HCT116 (cell line): ENCODE measurements at regions not wholly inside any gene's neighbourhood (a gene's known extent, or its start where the extent isn't known, plus 50 kb on each side); places are given as distances from the start of the nearest gene placed in this dataset.

ENCODE experiments used
- ATAC-seq: fragments of 200-7000 bp; cut with Tn5 transposase; 2 replicates; pipeline ENCODE4 v1.9.1; 2020; ENCODE audit warnings: mild to moderate bottlenecking, moderate library complexity
- BruUV-seq: library from RNA; stranded (reverse); fragments of 400-500 nt; replicated peaks from 2 replicates; lab custom pipeline; 2021; lab: Mats Ljungman, UMichigan
- CTCF ChIA-PET: fragments of 300-600 bp; sonication (Branson Sonifier 250); formaldehyde crosslinking; loops from one replicate; lab custom pipeline; 2021; ENCODE audit warnings: antibody characterized with exemption; lab: Charles Lee
- POLR2A ChIA-PET: fragments of 300-600, 350-600 bp; sonication (Branson Sonifier 250); formaldehyde crosslinking; loops from one replicate; lab custom pipeline; 2021; ENCODE audit warnings: antibody characterized with exemption; lab: Charles Lee
- RAD21 ChIA-PET, 2 experiments: fragments of 300-600 bp; sonication (Branson Sonifier 250); formaldehyde crosslinking; loops; one replicate each; lab custom pipeline; 2023; ENCODE audit warnings: low total read pairs in 2 of 2; ENCODE audit not compliant: uncharacterized antibody in 2 of 2, unreplicated experiment in 2 of 2, low non-redundant PET in 1 of 2; lab: Charles Lee
- DNase-seq: peaks from one replicate; pipeline ENCODE4 v3.0.0-alpha.2; 2010; ENCODE audit warnings: low read depth, low spot score
- H2AFZ ChIP-seq: fragments of 200-600 bp; shearing (Covaris generic), sonication (generic); 2 replicates; pipeline ENCODE4 v1.6.1; 2017; ENCODE audit warnings: low read depth, mixed run types, mixed read lengths, antibody characterized with exemption, low read length; ENCODE audit not compliant: poor library complexity, severe bottlenecking
- H3K27ac ChIP-seq: 2 replicates; pipeline ENCODE4 v1.5.1; 2012; ENCODE audit warnings: low read depth, low read length
- H3K27me3 ChIP-seq: fragments of 200-600 bp; sonication (generic); 2 replicates; pipeline ENCODE4 v1.6.1; 2016; ENCODE audit warnings: mixed run types, low read length, mixed read lengths; ENCODE audit not compliant: insufficient read depth
- H3K36me3 ChIP-seq, 2 experiments: fragments of 200-500 bp in 1 of 2; fragments of 200-600 bp in 1 of 2; sonication (Bioruptor generic) in 1 of 2; sonication (generic) in 1 of 2; 2 replicates each; pipeline versions ENCODE4 v1.5.1 to v1.6.1; 2014 to 2016; ENCODE audit warnings: low read length in 2 of 2, inconsistent platforms in 1 of 2, mixed read lengths in 1 of 2, mixed run types in 1 of 2; ENCODE audit not compliant: insufficient read depth in 2 of 2, control insufficient read depth in 1 of 2
- H3K4me1 ChIP-seq, 2 experiments: fragments of 200-600 bp in 1 of 2; sonication (generic) in 1 of 2; 2 replicates each; pipeline versions ENCODE4 v1.5.1 to v1.6.1; 2012 to 2017; ENCODE audit warnings: low read length in 2 of 2, inconsistent platforms in 1 of 2, mild to moderate bottlenecking in 1 of 2, mixed read lengths in 1 of 2, mixed run types in 1 of 2, moderate library complexity in 1 of 2; ENCODE audit not compliant: insufficient read depth in 2 of 2, control insufficient read depth in 1 of 2
- H3K4me2 ChIP-seq: fragments of 200-600 bp; sonication (generic); 2 replicates; pipeline ENCODE4 v1.6.1; 2017; ENCODE audit warnings: mixed run types, low read length, mixed read lengths
- H3K4me3 ChIP-seq, 2 experiments: fragments of 200-600 bp in 1 of 2; sonication (generic) in 1 of 2; replicated peaks in 1 of 2; 2 replicates each; pipeline ENCODE4 v1.5.1; 2011 to 2016; ENCODE audit warnings: low read length in 2 of 2, control low read depth in 1 of 2, low read depth in 1 of 2, mild to moderate bottlenecking in 1 of 2, mixed read lengths in 1 of 2, mixed run types in 1 of 2
- H3K79me2 ChIP-seq: fragments of 200-600 bp; sonication (generic); 2 replicates; pipeline ENCODE4 v1.6.1; 2017; ENCODE audit warnings: mild to moderate bottlenecking, mixed run types, low read length, moderate library complexity, mixed read lengths; ENCODE audit not compliant: insufficient read depth
- H3K9ac ChIP-seq: fragments of 200-600 bp; sonication (generic); 2 replicates; pipeline ENCODE4 v1.6.1; 2016; ENCODE audit warnings: low read length, mixed read lengths
- H3K9me2 ChIP-seq: fragments of 200-600 bp; sonication (generic), shearing (Covaris generic); 2 replicates; pipeline ENCODE4 v1.6.1; 2017; ENCODE audit warnings: mixed run types, mild to moderate bottlenecking, moderate library complexity; ENCODE audit not compliant: insufficient read depth
- H3K9me3 ChIP-seq, 2 experiments: fragments of 200-500 bp in 1 of 2; fragments of 200-600 bp in 1 of 2; sonication (Bioruptor generic) in 1 of 2; sonication (generic) in 1 of 2; 2 replicates each; pipeline ENCODE4 v1.6.1; 2014 to 2017; ENCODE audit warnings: low read length in 2 of 2, mixed read lengths in 2 of 2, inconsistent platforms in 1 of 2, low read depth in 1 of 2, mild to moderate bottlenecking in 1 of 2, mixed run types in 1 of 2, moderate library complexity in 1 of 2; ENCODE audit not compliant: control insufficient read depth in 1 of 2, insufficient read depth in 1 of 2
- H4K20me1 ChIP-seq: fragments of 200-600 bp; sonication (generic), shearing (Covaris generic); 2 replicates; pipeline ENCODE4 v1.6.1; 2017; ENCODE audit warnings: mixed run types, mild to moderate bottlenecking, moderate library complexity; ENCODE audit not compliant: insufficient read depth
- ATF3 ChIP-seq: IDR thresholded peaks from 2 replicates; pipeline ENCODE4 v1.6.1; 2012
- CBX3 ChIP-seq: IDR thresholded peaks from 2 replicates; pipeline ENCODE4 v1.6.1; 2012; ENCODE audit warnings: low read depth
- CEBPB ChIP-seq: IDR thresholded peaks from 2 replicates; pipeline ENCODE4 v1.6.1; 2012; ENCODE audit warnings: low read depth
- ELF1 ChIP-seq: IDR thresholded peaks from 2 replicates; pipeline ENCODE4 v1.6.1; 2012; ENCODE audit warnings: low read depth, borderline replicate concordance
- FOSL1 ChIP-seq: IDR thresholded peaks from 2 replicates; pipeline ENCODE4 v1.6.1; 2012; ENCODE audit warnings: low read depth
- POLR2AphosphoS5 ChIP-seq: IDR thresholded peaks from 2 replicates; pipeline ENCODE4 v1.6.1; 2011; ENCODE audit warnings: mild to moderate bottlenecking, low read depth, low read length, moderate library complexity
- REST ChIP-seq: IDR thresholded peaks from 2 replicates; pipeline ENCODE4 v1.6.1; 2012; ENCODE audit warnings: low read depth
- SP1 ChIP-seq: IDR thresholded peaks from 2 replicates; pipeline ENCODE4 v1.6.1; 2012; ENCODE audit warnings: low read depth
- SRF ChIP-seq: IDR thresholded peaks from 2 replicates; pipeline ENCODE4 v1.6.1; 2012; ENCODE audit warnings: low read depth
- YY1 ChIP-seq: IDR thresholded peaks from 2 replicates; pipeline ENCODE4 v1.6.1; 2011; ENCODE audit warnings: low read length, low read depth, moderate library complexity, mild to moderate bottlenecking; ENCODE audit not compliant: insufficient replicate concordance; ENCODE audit errors: extremely low read depth
- ZFX ChIP-seq: fragments of 450-650 bp; IDR thresholded peaks from 2 replicates; pipeline ENCODE4 v1.6.1; 2017
- ZNF274 ChIP-seq: fragments of 200-500 bp; sonication (Bioruptor generic); IDR thresholded peaks from 2 replicates; pipeline ENCODE4 v1.6.1; 2014; ENCODE audit warnings: mild to moderate bottlenecking, low read depth, low read length, inconsistent platforms
- intact Hi-C: fragments of 100-400 bp; cut with micrococcal nuclease; formaldehyde crosslinking; loops from 2 replicates; pipeline ENCODE4 v1.10.0; 2022
- TF ChIP-seq, protein P1 (sequence below): IDR thresholded peaks from 2 replicates; pipeline ENCODE4 v1.6.1; 2011; ENCODE audit warnings: mild to moderate bottlenecking, low read length, moderate library complexity; ENCODE audit not compliant: insufficient replicate concordance; ENCODE audit errors: extremely low read depth

DNA sequence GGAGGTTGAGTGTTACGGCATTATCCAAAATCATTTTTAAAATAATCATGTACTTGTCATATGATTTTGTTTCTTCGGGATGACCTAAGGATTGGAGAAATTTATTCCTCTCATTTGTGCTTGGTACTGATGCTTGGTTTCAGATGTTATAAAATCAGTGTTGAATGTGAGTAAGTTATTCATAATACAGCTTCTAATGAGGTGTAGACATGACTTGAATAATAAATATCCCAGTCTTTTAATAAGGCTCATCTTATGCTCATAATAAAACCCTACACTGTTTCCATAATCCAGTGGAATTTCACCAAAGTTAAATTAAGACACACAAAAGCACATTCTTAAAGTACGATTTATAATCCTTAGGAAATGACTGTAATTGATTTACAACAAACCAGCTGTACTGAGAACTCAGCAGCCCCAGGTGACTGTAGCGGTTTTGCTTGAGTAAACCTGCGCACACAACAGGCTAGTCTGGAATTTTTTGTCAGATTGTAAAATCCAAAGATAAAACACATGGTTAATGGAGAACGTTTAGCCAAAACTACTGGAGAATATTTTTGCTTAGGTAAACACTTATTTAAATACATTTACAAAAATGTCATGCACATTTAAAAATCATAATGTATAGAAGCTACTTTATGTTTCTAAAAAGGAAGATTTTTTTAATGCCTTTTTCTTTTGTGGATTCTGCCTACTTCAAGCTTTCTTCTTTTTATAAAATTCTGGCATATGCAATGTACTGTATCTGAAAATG lies 609.8 kb upstream of the GRAMD2B start:
- no peaks in the 10 kb centered on the region for H3K79me2 ChIP-seq
- H4K20me1 ChIP-seq: no peaks in the 10 kb centered on the region; the same call in 1 of the 2 replicates
- CTCF ChIA-PET: no interaction called here
- H3K4me1 ChIP-seq: no peaks in the 10 kb centered on the region
- TF ChIP-seq CBX3: no peak
- no peak for TF ChIP-seq SRF
- TF ChIP-seq CEBPB: no peak
- no peak for TF ChIP-seq ATF3
- no peak for TF ChIP-seq ELF1
- TF ChIP-seq SP1: no peak
- TF ChIP-seq ZNF274: no peak
- TF ChIP-seq, protein P1, sequence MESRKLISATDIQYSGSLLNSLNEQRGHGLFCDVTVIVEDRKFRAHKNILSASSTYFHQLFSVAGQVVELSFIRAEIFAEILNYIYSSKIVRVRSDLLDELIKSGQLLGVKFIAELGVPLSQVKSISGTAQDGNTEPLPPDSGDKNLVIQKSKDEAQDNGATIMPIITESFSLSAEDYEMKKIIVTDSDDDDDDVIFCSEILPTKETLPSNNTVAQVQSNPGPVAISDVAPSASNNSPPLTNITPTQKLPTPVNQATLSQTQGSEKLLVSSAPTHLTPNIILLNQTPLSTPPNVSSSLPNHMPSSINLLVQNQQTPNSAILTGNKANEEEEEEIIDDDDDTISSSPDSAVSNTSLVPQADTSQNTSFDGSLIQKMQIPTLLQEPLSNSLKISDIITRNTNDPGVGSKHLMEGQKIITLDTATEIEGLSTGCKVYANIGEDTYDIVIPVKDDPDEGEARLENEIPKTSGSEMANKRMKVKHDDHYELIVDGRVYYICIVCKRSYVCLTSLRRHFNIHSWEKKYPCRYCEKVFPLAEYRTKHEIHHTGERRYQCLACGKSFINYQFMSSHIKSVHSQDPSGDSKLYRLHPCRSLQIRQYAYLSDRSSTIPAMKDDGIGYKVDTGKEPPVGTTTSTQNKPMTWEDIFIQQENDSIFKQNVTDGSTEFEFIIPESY: no peak
- no peak for TF ChIP-seq YY1
- TF ChIP-seq FOSL1: no peak
- TF ChIP-seq POLR2AphosphoS5: no peak
- TF ChIP-seq REST: no peak
- no peak for TF ChIP-seq ZFX
- TF ChIP-seq, all 23 proteins: peak for 0
- BruUV-seq: no TSS peak
- RAD21 ChIA-PET: no interaction called here
- H3K9ac ChIP-seq: no peak overlapping the region
- no peak overlapping the region for H3K27ac ChIP-seq
- no peaks in the 10 kb centered on the region for H3K9me3 ChIP-seq
- H3K4me3 ChIP-seq: no peak overlapping the region
- no peaks in the 10 kb centered on the region for H3K27me3 ChIP-seq
- no peak overlapping the region for H3K4me2 ChIP-seq
- no peak for ATAC-seq
- no peaks in the 10 kb centered on the region for H3K36me3 ChIP-seq
- intact Hi-C loops: no loop called here
- H2AFZ ChIP-seq: no peak overlapping the region
- no peak for DNase-seq
- H3K9me2 ChIP-seq: no peaks in the 10 kb centered on the region
- POLR2A ChIA-PET: no interaction called here
